ENCODE measurements at regions not wholly inside any gene's neighbourhood (a gene's known extent, or its start where the extent isn't known, plus 50 kb on each side); places are given as distances from the start of the nearest gene placed in this dataset.

DNA sequence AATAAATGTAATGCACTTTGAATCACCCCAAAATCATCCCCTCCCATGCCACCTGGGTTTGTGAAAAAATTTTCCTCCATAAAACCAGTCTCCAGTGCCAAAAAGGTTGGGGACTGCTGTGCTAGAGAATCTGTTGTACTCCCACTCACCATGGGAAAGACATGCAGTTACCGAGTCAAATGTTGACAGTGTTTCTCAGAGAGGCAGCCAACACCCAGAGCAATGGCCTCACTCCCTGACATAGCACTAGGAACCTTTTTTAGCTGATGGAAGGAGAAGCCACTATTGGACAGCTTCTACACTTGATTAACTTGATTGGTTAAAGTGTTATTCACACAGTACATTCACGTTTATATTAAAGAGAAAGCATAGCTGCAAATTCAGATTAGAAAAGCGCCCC, 59.8 kb upstream of the MANEA start:
- DNase-seq (ENCODE audit: low read depth) = no peak
- H3K4me3 ChIP-seq (ENCODE audit: low read length) = no peak overlapping the region
- no peak for TF ChIP-seq CTCF (IDR thresholded peaks at IDR 0.05; ENCODE audit: insufficient read depth, low read depth, low read length, missing control alignments)

DNA sequence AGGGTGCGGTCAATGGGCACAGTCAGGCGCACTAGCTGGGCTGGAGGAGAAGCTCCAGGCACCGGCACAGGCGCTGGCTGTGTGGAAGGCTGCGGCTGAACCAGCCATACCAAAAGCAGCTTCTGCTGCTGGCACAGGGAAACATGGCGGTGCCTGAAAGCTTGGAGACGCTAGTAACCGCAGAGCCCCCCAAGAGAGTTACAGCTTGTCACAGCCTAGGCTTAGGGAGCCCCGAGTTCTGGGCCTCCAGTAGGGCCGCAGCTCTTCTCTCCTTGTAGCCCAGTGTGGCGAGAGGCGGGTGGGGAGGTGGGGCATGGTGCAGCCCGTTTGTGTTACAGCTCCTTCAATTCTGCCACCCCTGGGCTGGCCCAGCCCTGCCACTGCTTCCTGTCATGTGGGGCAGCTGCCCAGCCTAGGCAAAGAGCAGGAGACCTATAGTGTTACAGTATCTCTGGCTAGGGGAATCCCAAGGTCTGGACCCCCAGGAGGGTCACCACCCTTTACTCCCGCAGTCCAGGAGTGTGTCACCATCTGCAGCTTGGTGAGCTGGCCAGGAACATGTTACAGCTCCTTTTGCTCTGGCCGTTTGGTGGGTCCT, 58.6 kb upstream of the MANEA start:
- TF ChIP-seq CTCF (IDR thresholded peaks at IDR 0.05; ENCODE audit: insufficient read depth, low read depth, low read length, missing control alignments) = no peak
- DNase-seq (ENCODE audit: low read depth) = no peak
- no peak overlapping the region for H3K4me3 ChIP-seq (ENCODE audit: low read length)

DNA sequence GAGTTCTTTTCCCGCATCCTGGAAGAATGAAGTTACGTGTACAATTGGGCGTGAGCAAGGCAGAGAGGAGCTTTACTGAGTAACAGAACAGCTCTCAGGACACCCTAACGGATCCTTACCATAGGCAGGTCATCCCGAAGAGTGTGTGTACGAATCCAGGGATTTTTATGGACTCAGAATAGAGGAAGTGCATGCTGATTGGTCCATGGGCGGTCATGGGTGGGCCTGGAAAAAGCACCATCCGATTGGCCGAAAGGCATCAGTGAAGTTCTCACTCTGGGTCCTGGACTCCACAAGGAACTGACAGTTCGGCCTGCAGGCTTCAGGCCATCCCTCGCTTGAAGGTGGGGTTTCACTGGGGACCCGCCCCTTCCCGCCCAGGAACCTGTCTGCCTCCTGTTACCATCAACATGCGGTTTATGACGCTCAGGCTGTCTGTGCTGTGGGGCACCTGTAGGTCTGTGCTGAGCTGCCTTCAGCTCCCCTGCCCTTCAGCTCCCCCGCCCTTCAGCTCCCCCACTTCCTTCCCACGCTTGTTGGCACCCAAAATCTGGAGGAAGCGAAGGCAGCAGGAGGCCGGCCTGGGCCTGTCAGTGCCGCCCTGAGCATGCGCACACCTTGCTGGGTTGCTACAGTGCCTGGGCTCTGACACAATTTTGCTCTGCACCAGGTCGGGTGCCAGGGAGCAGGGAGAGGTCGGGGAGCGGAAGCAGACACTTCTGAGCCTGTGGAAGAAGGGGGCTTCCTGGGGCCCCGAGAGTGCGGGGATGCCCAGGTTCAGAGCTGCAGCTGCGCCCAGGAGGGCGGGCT, 57.9 kb upstream of the MANEA start:
- DNase-seq (ENCODE audit: low read depth) = no peak
- no peak overlapping the region for H3K4me3 ChIP-seq (ENCODE audit: low read length)
- no peak for TF ChIP-seq CTCF (IDR thresholded peaks at IDR 0.05; ENCODE audit: insufficient read depth, low read depth, low read length, missing control alignments)

GRCh38 chr6:95521181-95521580, 56.2 kb upstream of the MANEA start:
- H3K4me3 ChIP-seq (ENCODE audit: low read length) = no peak overlapping the region
- no peak for DNase-seq (ENCODE audit: low read depth)
- no peak for TF ChIP-seq CTCF (IDR thresholded peaks at IDR 0.05; ENCODE audit: insufficient read depth, low read depth, low read length, missing control alignments)

All from epithelial cell of esophagus (primary cell).